ENCODE measurements at regions not wholly inside any gene's neighbourhood (a gene's known extent, or its start where the extent isn't known, plus 50 kb on each side); places are given as distances from the start of the nearest gene placed in this dataset.

- no peaks in the 10 kb centered on the region for H3K9me3 Mint-ChIP-seq (ENCODE audit: unreplicated experiment)
- H3K4me1 Mint-ChIP-seq (ENCODE audit: unreplicated experiment), result peaks cover 4% of the 10 kb centered on the region
- peak; percentile 49 for TF ChIP-seq CTCF (IDR thresholded peaks at IDR 0.05)
- H3K27me3 Mint-ChIP-seq (ENCODE audit: unreplicated experiment), result peaks cover 3% of the 10 kb centered on the region
- H3K36me3 Mint-ChIP-seq (ENCODE audit: unreplicated experiment), result peaks cover 2% of the 10 kb centered on the region
- H3K27ac Mint-ChIP-seq (ENCODE audit: unreplicated experiment), result no peak overlapping the region
- no peak overlapping the region for H3K4me3 Mint-ChIP-seq (ENCODE audit: unreplicated experiment)
- DNase-seq (ENCODE audit: extremely low spot score, unreplicated experiment), result no peak
Observed at GRCh38 chr5:97425511-97425910, 242.5 kb upstream of the RIOK2 start.

GRCh38 chr5:97427235-97427634 is 244.2 kb upstream of the RIOK2 start:
- no peaks in the 10 kb centered on the region for H3K9me3 Mint-ChIP-seq (ENCODE audit: unreplicated experiment)
- H3K36me3 Mint-ChIP-seq (ENCODE audit: unreplicated experiment), result peaks cover 2% of the 10 kb centered on the region
- no peak for TF ChIP-seq CTCF (IDR thresholded peaks at IDR 0.05)
- H3K27ac Mint-ChIP-seq (ENCODE audit: unreplicated experiment), result no peak overlapping the region
- peaks cover 13% of the 10 kb centered on the region for H3K27me3 Mint-ChIP-seq (ENCODE audit: unreplicated experiment)
- no peak overlapping the region for H3K4me3 Mint-ChIP-seq (ENCODE audit: unreplicated experiment)
- H3K4me1 Mint-ChIP-seq (ENCODE audit: unreplicated experiment), result no peaks in the 10 kb centered on the region
- DNase-seq (ENCODE audit: extremely low spot score, unreplicated experiment), result no peak

- H3K27me3 Mint-ChIP-seq (ENCODE audit: unreplicated experiment), result peaks cover 26% of the 10 kb centered on the region
- H3K4me3 Mint-ChIP-seq (ENCODE audit: unreplicated experiment), result no peak overlapping the region
- no peak for TF ChIP-seq CTCF (IDR thresholded peaks at IDR 0.05)
- peaks cover 3% of the 10 kb centered on the region for H3K4me1 Mint-ChIP-seq (ENCODE audit: unreplicated experiment)
- H3K9me3 Mint-ChIP-seq (ENCODE audit: unreplicated experiment), result no peaks in the 10 kb centered on the region
- H3K36me3 Mint-ChIP-seq (ENCODE audit: unreplicated experiment), result no peaks in the 10 kb centered on the region
- no peak for DNase-seq (ENCODE audit: extremely low spot score, unreplicated experiment)
- H3K27ac Mint-ChIP-seq (ENCODE audit: unreplicated experiment), result no peak overlapping the region
Observed at GRCh38 chr5:97434021-97434420, 251.0 kb upstream of the RIOK2 start.

- Mint-ChIP-seq H3K27me3 (ENCODE audit: unreplicated experiment) (peaks cover 27% of the 10 kb centered on the region), H3K4me3 (ENCODE audit: unreplicated experiment) (no peak overlapping the region), H3K4me1 (ENCODE audit: unreplicated experiment) (peaks cover 3% of the 10 kb centered on the region), H3K27ac (ENCODE audit: unreplicated experiment) (no peak overlapping the region), H3K36me3 (ENCODE audit: unreplicated experiment) (no peaks in the 10 kb centered on the region), H3K9me3 (ENCODE audit: unreplicated experiment) (no peaks in the 10 kb centered on the region)
- no peak for TF ChIP-seq CTCF (IDR thresholded peaks at IDR 0.05)
- no peak for DNase-seq (ENCODE audit: extremely low spot score, unreplicated experiment)
Observed at GRCh38 chr5:97436405-97436804, 253.4 kb upstream of the RIOK2 start.

- peaks cover 1% of the 10 kb centered on the region for H3K36me3 Mint-ChIP-seq (ENCODE audit: unreplicated experiment)
- H3K9me3 Mint-ChIP-seq (ENCODE audit: unreplicated experiment), result peaks cover 28% of the 10 kb centered on the region
- peaks cover 4% of the 10 kb centered on the region for H3K27me3 Mint-ChIP-seq (ENCODE audit: unreplicated experiment)
- no peak for TF ChIP-seq CTCF (IDR thresholded peaks at IDR 0.05)
- no peak overlapping the region for H3K4me3 Mint-ChIP-seq (ENCODE audit: unreplicated experiment)
- no peaks in the 10 kb centered on the region for H3K4me1 Mint-ChIP-seq (ENCODE audit: unreplicated experiment)
- no peak for DNase-seq (ENCODE audit: extremely low spot score, unreplicated experiment)
- no peak overlapping the region for H3K27ac Mint-ChIP-seq (ENCODE audit: unreplicated experiment)
Observed at GRCh38 chr5:97443740-97444139, 260.7 kb upstream of the RIOK2 start.

Measured in osteocyte (in vitro differentiated cells).